Endothelial cell of umbilical vein (primary cell): ENCODE measurements at regions not wholly inside any gene's neighbourhood (a gene's known extent, or its start where the extent isn't known, plus 50 kb on each side); places are given as distances from the start of the nearest gene placed in this dataset.

ENCODE experiments used
- BruUV-seq: library from RNA; stranded (reverse); fragments of 400-500 nt; replicated peaks from 2 replicates; lab custom pipeline; 2021; lab: Mats Ljungman, UMichigan
- CTCF ChIA-PET: fragments of 300-600, 350-600 bp; sonication (Branson Sonifier 250); formaldehyde crosslinking; loops from one replicate; lab custom pipeline; 2021; ENCODE audit warnings: antibody characterized with exemption, inconsistent platforms; lab: Charles Lee
- POLR2A ChIA-PET: fragments of 300-600, 350-600 bp; sonication (Branson Sonifier 250); formaldehyde crosslinking; loops from one replicate; lab custom pipeline; 2021; ENCODE audit warnings: antibody characterized with exemption, inconsistent platforms; lab: Charles Lee
- DNase-seq: peaks from one replicate; pipeline ENCODE4 v3.0.0-alpha.2; 2011; ENCODE audit warnings: low read depth, low spot score
- FAIRE-seq: peaks from 2 replicates; lab custom pipeline; 2011; peaks lifted over from hg19 to GRCh38; lab: Jason Lieb, UNC
- H2AFZ ChIP-seq: 2 replicates; pipeline ENCODE4 v1.6.0; 2012; ENCODE audit warnings: low read depth, low read length, control low read depth, inconsistent platforms
- H3K27ac ChIP-seq: 2 replicates; pipeline ENCODE4 v1.5.1; 2011; ENCODE audit warnings: low read depth, mild to moderate bottlenecking, control low read depth, low read length, moderate library complexity; ENCODE audit not compliant: insufficient read depth
- H3K27me3 ChIP-seq, 2 experiments: 2 replicates each; pipeline versions ENCODE4 v1.6.0 to v1.6.1; 2011; ENCODE audit warnings: low read length in 2 of 2, mixed read lengths in 1 of 2; ENCODE audit not compliant: control insufficient read depth in 2 of 2, insufficient read depth in 2 of 2
- H3K36me3 ChIP-seq, 2 experiments: 2 replicates in 1 of 2; 3 replicates in 1 of 2; pipeline ENCODE4 v1.5.1; 2011; ENCODE audit warnings: low read length in 2 of 2, mild to moderate bottlenecking in 1 of 2, moderate library complexity in 1 of 2; ENCODE audit not compliant: control insufficient read depth in 2 of 2, insufficient read depth in 2 of 2; ENCODE audit errors: extremely low read depth in 1 of 2
- H3K4me1 ChIP-seq: 3 replicates; pipeline ENCODE4 v1.5.1; 2011; ENCODE audit warnings: mild to moderate bottlenecking, low read length; ENCODE audit not compliant: control insufficient read depth, insufficient read depth; ENCODE audit errors: extremely low read depth
- H3K4me2 ChIP-seq: 2 replicates; pipeline ENCODE4 v1.6.1; 2011; ENCODE audit warnings: low read length, control low read depth, mixed read lengths; ENCODE audit not compliant: insufficient read depth
- H3K4me3 ChIP-seq, 3 experiments: fragments of 200-600 bp in 1 of 3; sonication (generic), shearing (Covaris generic) in 1 of 3; replicated peaks in 1 of 3; 2 replicates each; pipeline ENCODE4 v1.5.1; 2011 to 2016; ENCODE audit warnings: control low read depth in 3 of 3, low read length in 3 of 3, mild to moderate bottlenecking in 2 of 3, inconsistent platforms in 1 of 3, low read depth in 1 of 3, moderate library complexity in 1 of 3; ENCODE audit not compliant: insufficient read depth in 1 of 3
- H3K79me2 ChIP-seq: 2 replicates; pipeline ENCODE4 v1.6.0; 2012; ENCODE audit warnings: low read length, inconsistent platforms; ENCODE audit not compliant: control insufficient read depth, insufficient read depth
- H3K9ac ChIP-seq: replicated peaks from 2 replicates; pipeline ENCODE3; 2011; ENCODE audit warnings: low read length, control low read depth; ENCODE audit not compliant: insufficient read depth; ENCODE audit errors: extremely low read depth
- H3K9me1 ChIP-seq: replicated peaks from 3 replicates; pipeline ENCODE4 v1.6.0; 2011; ENCODE audit warnings: mild to moderate bottlenecking, low read length; ENCODE audit not compliant: control insufficient read depth, insufficient read depth; ENCODE audit errors: extremely low read depth
- H3K9me3 ChIP-seq: replicated peaks from 2 replicates; pipeline ENCODE4 v1.5.1; 2012; ENCODE audit warnings: low read length, inconsistent platforms; ENCODE audit not compliant: control insufficient read depth, insufficient read depth
- H4K20me1 ChIP-seq: replicated peaks from 2 replicates; pipeline ENCODE3; 2011; ENCODE audit warnings: mild to moderate bottlenecking, low read length; ENCODE audit not compliant: control insufficient read depth, insufficient read depth; ENCODE audit errors: extremely low read depth
- CTCF ChIP-seq, 2 donors: IDR thresholded peaks; 1 replicate in 1 of 2; 2 replicates in 1 of 2; pipeline ENCODE4 v1.5.1; 2011; ENCODE audit warnings: low read length in 2 of 2, mild to moderate bottlenecking in 2 of 2, moderate library complexity in 2 of 2, control low read depth in 1 of 2, inconsistent platforms in 1 of 2, low read depth in 1 of 2; ENCODE audit not compliant: insufficient read depth in 1 of 2; ENCODE audit errors: extremely low read depth in 1 of 2
- EZH2 ChIP-seq: IDR thresholded peaks from 2 replicates; pipeline ENCODE4 v1.6.1; 2012; ENCODE audit warnings: borderline replicate concordance, low read depth, mild to moderate bottlenecking, moderate library complexity, low read length, inconsistent platforms; ENCODE audit not compliant: severe bottlenecking
- FOS ChIP-seq: IDR thresholded peaks from 2 replicates; pipeline ENCODE4 v1.6.1; 2011; ENCODE audit warnings: mild to moderate bottlenecking, low read length, moderate library complexity, borderline replicate concordance; ENCODE audit not compliant: insufficient read depth
- GATA2 ChIP-seq: IDR thresholded peaks from 2 replicates; pipeline ENCODE4 v1.7.0; 2011; ENCODE audit warnings: low read depth, mild to moderate bottlenecking, moderate library complexity, mixed read lengths, low read length; ENCODE audit not compliant: insufficient read length, insufficient read depth
- JUN ChIP-seq: IDR thresholded peaks from 2 replicates; pipeline ENCODE4 v1.6.1; 2011; ENCODE audit warnings: borderline replicate concordance, low read depth; ENCODE audit not compliant: insufficient read length, insufficient read depth
- MYC ChIP-seq: IDR thresholded peaks from one replicate; pipeline ENCODE4 v1.6.1; 2011; ENCODE audit warnings: mild to moderate bottlenecking, low read depth, low read length
- POLR2A ChIP-seq: IDR thresholded peaks from 2 replicates; pipeline ENCODE4 v1.6.1; 2012; ENCODE audit warnings: low read depth, mild to moderate bottlenecking, control low read depth, low read length
- POLR2AphosphoS5 ChIP-seq: IDR thresholded peaks from 2 replicates; pipeline ENCODE4 v1.6.1; 2012; ENCODE audit warnings: low read depth, mild to moderate bottlenecking, control low read depth, low read length, moderate library complexity; ENCODE audit not compliant: insufficient read depth
- dilution Hi-C: fragments of 300-500 bp; cut with MboI; formaldehyde crosslinking; loops from one replicate; pipeline ENCODE4 v1.15.0; 2019; ENCODE audit warnings: low sequenced_read_pairs; ENCODE audit not compliant: extremely low pct_ligation_motif_present
- intact Hi-C: fragments of 100-400 bp; cut with micrococcal nuclease; formaldehyde crosslinking; loops from one replicate; pipeline ENCODE4 v1.10.0; 2022
- TF ChIP-seq, protein P1 (sequence below): IDR thresholded peaks from 2 replicates; pipeline ENCODE4 v1.6.1; 2011; ENCODE audit not compliant: insufficient read depth, insufficient read length

- FAIRE-seq (no peak), DNase-seq (no peak)
- POLR2A ChIA-PET: no interaction called here
- no peaks in the 10 kb centered on the region for H3K4me1 ChIP-seq
- H3K4me3 ChIP-seq: no peak overlapping the region
- no peaks in the 10 kb centered on the region for H3K27me3 ChIP-seq
- H3K9me3 ChIP-seq: no peaks in the 10 kb centered on the region
- H3K79me2 ChIP-seq: no peaks in the 10 kb centered on the region
- no TSS peak for BruUV-seq
- no peak overlapping the region for H3K4me2 ChIP-seq
- H3K9me1 ChIP-seq: no peaks in the 10 kb centered on the region
- H3K27ac ChIP-seq: no peak overlapping the region
- dilution Hi-C loops (no loop called here), intact Hi-C loops (no loop called here)
- CTCF ChIA-PET: interaction anchor here (1.4 kb wide), 1 partner anchor 10 kb away, joined by 3 read pairs; no protein-coding TSS in a partner anchor
- H2AFZ ChIP-seq: no peak overlapping the region
- no peaks in the 10 kb centered on the region for H3K36me3 ChIP-seq
- H4K20me1 ChIP-seq: no peaks in the 10 kb centered on the region
- no peak overlapping the region for H3K9ac ChIP-seq
- TF ChIP-seq MYC: no peak
- TF ChIP-seq FOS: no peak
- no peak for TF ChIP-seq POLR2AphosphoS5
- no peak for TF ChIP-seq GATA2
- TF ChIP-seq POLR2A: no peak
- TF ChIP-seq CTCF (IDR thresholded peaks at IDR 0.05; ENCODE audit: extremely low read depth in 1 of 2, insufficient read depth in 1 of 2, low read depth in 1 of 2, low read length in 2 of 2): no peak
- no peak for TF ChIP-seq JUN
- no peak for TF ChIP-seq EZH2
- TF ChIP-seq, protein P1, sequence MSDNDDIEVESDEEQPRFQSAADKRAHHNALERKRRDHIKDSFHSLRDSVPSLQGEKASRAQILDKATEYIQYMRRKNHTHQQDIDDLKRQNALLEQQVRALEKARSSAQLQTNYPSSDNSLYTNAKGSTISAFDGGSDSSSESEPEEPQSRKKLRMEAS: no peak
Observed at GRCh38 chr5:84986688-84987087, 602.0 kb upstream of the EDIL3 start.
